Activated naive CD4-positive, alpha-beta T cell treated with anti-CD3 and anti-CD28 coated beads, Interleukin-2, amount 50 U/mL, for 72 hours (primary cell): ENCODE measurements at regions not wholly inside any gene's neighbourhood (a gene's known extent, or its start where the extent isn't known, plus 50 kb on each side); places are given as distances from the start of the nearest gene placed in this dataset.

ENCODE experiments used
- ATAC-seq, 2 donors: fragments of 150-1000 bp; cut with Tn5 transposase; 2 replicates each; pipeline ENCODE4 v1.10.0; 2021; ENCODE audit warnings: mild to moderate bottlenecking in 2 of 2, moderate library complexity in 2 of 2
- DNase-seq, 2 donors: peaks; one replicate each; pipeline ENCODE4 v3.0.0; 2021 to 2022; ENCODE audit warnings: low spot score in 2 of 2
- H3K27ac Mint-ChIP-seq, 2 donors: one replicate each; pipeline ENCODE4 v1.8.0; 2022; ENCODE audit warnings: mild to moderate bottlenecking in 2 of 2, mixed read lengths in 2 of 2
- H3K36me3 Mint-ChIP-seq, 2 donors: one replicate each; pipeline ENCODE4 v1.8.0; 2022; ENCODE audit warnings: mixed read lengths in 2 of 2
- H3K9me3 Mint-ChIP-seq, 2 donors: one replicate each; pipeline ENCODE4 v1.8.0; 2022; ENCODE audit warnings: mixed read lengths in 2 of 2

- no peak for ATAC-seq
- DNase-seq: no peak
- Mint-ChIP-seq H3K27ac (no peak overlapping the region), H3K36me3 (no peaks in the 10 kb centered on the region), H3K9me3 (no peaks in the 10 kb centered on the region)
Observed at GRCh38 chr1:163406772-163407171, 85.0 kb downstream of the NUF2 start.

DNA sequence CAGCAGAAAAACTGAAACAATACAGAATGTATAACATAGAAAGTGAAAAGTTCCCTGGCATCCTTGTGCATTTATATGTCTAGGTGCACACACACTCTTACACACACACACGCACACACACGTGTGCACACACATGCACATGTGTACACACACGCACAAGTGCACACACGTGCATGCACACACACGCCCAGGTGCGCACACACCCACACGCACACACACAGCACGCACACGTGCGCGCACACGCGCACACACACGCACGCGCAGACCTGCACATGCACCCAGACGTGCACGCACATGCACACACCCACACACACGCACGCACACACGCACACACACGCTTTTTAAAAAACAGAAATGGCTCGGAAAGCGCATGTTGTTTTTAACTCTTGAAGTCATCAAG lies 86.5 kb downstream of the NUF2 start:
- no peaks in the 10 kb centered on the region for H3K36me3 Mint-ChIP-seq

GRCh38 chr1:163410073-163410999 lies 88.6 kb downstream of the NUF2 start:
- H3K36me3 Mint-ChIP-seq: no peaks in the 10 kb centered on the region
- no peak overlapping the region for H3K27ac Mint-ChIP-seq
- no peaks in the 10 kb centered on the region for H3K9me3 Mint-ChIP-seq
- DNase-seq (peak in 1 of 2 donors; percentile 55), ATAC-seq (no peak)

More for the DNA sequence above, 86.5 kb downstream of the NUF2 start:
- Mint-ChIP-seq H3K27ac (no peak overlapping the region), H3K9me3 (no peaks in the 10 kb centered on the region)
- ATAC-seq (no peak), DNase-seq (no peak)

GRCh38 chr1:163412221-163412620 lies 90.5 kb downstream of the NUF2 start:
- H3K9me3 Mint-ChIP-seq: no peaks in the 10 kb centered on the region
- DNase-seq: no peak
- no peak overlapping the region for H3K27ac Mint-ChIP-seq
- ATAC-seq: no peak
- no peaks in the 10 kb centered on the region for H3K36me3 Mint-ChIP-seq

- H3K9me3 Mint-ChIP-seq: no peaks in the 10 kb centered on the region
- no peak for ATAC-seq
- no peak overlapping the region for H3K27ac Mint-ChIP-seq
- DNase-seq: no peak
- no peaks in the 10 kb centered on the region for H3K36me3 Mint-ChIP-seq
Observed at GRCh38 chr1:163414778-163415177, 93.0 kb downstream of the NUF2 start.

DNA sequence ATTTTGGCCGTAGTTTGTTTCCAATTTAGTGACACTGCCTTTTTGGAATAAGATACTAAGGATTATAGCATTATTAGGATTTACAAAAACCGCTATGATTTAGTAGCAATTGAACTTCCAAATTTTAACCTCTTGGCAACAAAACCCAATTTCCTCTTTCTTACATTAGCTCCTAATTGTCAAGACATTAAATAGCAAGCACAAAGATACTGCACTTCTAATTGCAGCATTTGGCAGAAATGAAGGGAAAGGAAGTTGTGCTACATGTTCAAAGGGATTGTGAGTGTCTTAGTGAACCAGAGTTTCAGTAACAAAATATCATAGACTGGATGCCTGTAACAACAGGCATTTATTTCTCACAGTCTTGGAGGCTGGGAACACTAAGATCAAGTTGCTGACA lies 99.9 kb downstream of the NUF2 start:
- DNase-seq (no peak), ATAC-seq (no peak)
- H3K36me3 Mint-ChIP-seq: no peaks in the 10 kb centered on the region

GRCh38 chr1:163422738-163423404 lies 101.1 kb downstream of the NUF2 start:
- no peak for DNase-seq
- H3K9me3 Mint-ChIP-seq: no peaks in the 10 kb centered on the region
- H3K36me3 Mint-ChIP-seq: no peaks in the 10 kb centered on the region
- no peak overlapping the region for H3K27ac Mint-ChIP-seq
- no peak for ATAC-seq

More for the DNA sequence above, 99.9 kb downstream of the NUF2 start:
- Mint-ChIP-seq H3K9me3 (no peaks in the 10 kb centered on the region), H3K27ac (no peak overlapping the region)

DNA sequence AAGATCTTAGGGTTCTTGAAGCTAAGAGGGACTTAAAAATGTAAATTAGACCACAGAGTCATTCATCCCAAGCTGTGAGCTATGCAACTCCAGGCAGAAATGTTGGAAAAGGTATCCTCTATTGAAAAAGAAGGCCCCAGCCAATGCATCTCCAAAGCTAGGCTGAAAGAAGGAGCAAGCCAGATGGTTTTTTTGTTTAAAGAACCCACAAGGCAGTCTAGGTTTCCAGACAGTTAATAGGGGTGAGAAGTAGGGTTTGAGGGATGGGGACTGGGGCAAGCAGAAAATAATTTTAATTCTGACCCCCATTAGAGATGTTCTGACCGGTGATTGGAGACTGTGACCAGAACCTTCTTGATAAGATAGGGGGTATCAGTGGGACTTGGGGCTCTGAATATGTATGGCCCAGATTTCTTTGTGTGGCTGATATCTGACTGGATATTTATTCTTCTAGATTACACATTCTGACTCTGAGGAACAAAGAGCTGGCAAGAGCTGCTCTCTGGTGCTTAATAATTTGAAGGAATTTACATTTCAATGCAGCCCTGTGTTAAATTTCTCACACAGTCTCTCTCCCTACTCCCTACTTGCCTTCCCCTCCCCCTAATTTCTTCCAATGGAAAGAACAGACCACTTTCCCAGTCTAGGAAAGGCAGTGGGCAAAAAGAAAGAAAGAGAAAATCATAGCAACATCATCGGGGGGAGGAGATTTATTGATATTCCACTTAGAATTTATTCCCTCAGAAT lies 104.9 kb downstream of the NUF2 start:
- Mint-ChIP-seq H3K27ac (no peak overlapping the region), H3K9me3 (peaks cover 0 to 4% of the 10 kb centered on the region in 2 donors), H3K36me3 (no peaks in the 10 kb centered on the region)
- no peak for DNase-seq
- no peak for ATAC-seq

- H3K27ac Mint-ChIP-seq: no peak overlapping the region
- H3K36me3 Mint-ChIP-seq: no peaks in the 10 kb centered on the region
- DNase-seq (no peak), ATAC-seq (no peak)
- peaks cover 1 to 5% of the 10 kb centered on the region in 2 donors for H3K9me3 Mint-ChIP-seq
Observed at GRCh38 chr1:163427279-163427678, 105.5 kb downstream of the NUF2 start.

DNA sequence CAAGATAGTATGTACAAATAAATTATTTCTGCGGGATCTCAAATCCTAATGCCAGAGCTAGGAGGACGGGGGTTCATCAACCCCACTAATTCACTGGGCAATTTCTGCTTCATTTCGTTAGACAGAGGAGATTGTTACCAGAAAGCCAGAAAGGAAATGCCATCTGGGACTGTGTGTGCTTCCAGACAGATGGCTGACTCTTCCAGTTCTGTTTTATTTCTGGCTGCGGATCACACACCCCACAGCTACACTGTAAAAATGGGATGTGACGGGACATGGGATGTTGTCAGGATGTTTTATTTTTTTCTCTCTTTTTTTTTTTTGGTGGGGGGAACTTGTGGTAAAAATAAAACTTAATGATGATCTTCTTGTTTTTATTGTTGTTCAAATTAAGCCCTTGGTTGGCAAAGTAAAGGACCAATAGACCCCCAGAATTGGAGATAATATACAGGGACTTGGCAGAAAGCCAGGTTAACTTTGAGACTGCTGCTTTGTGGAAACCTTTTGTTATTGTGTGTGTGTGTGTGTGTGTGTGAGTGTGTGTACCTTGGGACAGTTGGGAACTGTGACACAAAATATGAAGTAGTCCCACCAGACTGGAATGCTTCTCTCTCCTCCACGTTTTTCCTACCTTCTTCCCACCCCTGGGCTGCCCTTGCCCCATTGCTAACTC lies 114.5 kb downstream of the NUF2 start:
- H3K36me3 Mint-ChIP-seq: no peaks in the 10 kb centered on the region
- peaks cover 4 to 5% of the 10 kb centered on the region in 2 donors for H3K9me3 Mint-ChIP-seq
- DNase-seq (no peak), ATAC-seq (no peak)
- no peak overlapping the region for H3K27ac Mint-ChIP-seq

DNA sequence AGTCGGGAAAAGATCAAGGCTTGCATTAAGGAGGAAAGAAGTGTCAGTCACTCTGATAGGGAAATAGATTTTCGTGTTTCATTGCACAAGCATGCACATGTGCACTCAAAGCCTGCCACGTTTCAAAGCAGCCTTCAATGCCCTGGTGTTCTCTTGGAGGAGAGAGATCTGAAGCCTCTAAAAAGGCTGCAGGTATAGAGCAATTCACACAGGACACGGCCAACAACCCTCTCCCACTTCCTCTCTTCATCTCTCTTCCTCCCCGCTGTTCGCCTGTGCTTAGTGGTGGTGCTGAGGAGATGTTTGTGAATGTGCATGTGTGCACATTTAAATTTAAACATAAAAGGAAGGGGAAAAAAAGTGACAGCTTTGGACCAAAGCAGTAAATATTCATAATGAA lies 117.7 kb downstream of the NUF2 start:
- Mint-ChIP-seq H3K9me3 (no peaks in the 10 kb centered on the region), H3K36me3 (no peaks in the 10 kb centered on the region), H3K27ac (no peak overlapping the region)
- DNase-seq (no peak), ATAC-seq (no peak)

GRCh38 chr1:163440090-163440489 lies 118.3 kb downstream of the NUF2 start:
- H3K9me3 Mint-ChIP-seq: no peaks in the 10 kb centered on the region
- H3K36me3 Mint-ChIP-seq: no peaks in the 10 kb centered on the region

DNA sequence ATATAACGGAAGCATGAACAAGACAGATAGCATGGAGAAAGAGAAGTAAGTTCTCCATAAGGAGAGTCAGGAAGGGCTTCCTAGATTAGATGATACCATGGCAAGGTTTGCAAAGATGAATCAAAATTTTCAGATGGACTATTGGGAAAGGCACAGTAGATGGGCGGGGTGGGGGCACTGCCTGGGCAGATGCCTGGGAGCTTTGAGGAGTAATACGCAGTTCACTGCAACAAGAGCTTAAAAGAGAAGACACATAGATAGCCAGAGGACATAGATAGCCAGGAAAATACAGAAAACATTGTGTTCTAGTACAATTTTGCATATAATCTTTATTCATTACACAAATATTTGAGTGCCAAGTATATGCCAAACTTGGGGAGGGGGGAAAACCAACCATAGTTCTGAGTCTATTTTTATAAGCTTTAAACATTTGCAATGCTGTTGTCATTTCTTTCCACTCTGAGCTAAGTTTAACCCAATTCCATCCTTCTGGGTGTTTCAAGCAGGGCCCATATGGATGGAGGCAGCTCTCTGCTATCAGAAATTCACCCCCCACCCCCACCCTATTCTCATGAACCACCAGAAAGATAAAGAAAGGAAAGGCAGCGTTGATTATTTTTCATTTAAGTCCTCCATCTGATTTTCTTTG lies 120.6 kb downstream of the NUF2 start:
- Mint-ChIP-seq H3K36me3 (no peaks in the 10 kb centered on the region), H3K9me3 (no peaks in the 10 kb centered on the region), H3K27ac (no peak overlapping the region)
- DNase-seq (no peak), ATAC-seq (no peak)

More at GRCh38 chr1:163440090-163440489, 118.3 kb downstream of the NUF2 start:
- no peak overlapping the region for H3K27ac Mint-ChIP-seq
- ATAC-seq (no peak), DNase-seq (no peak)

DNA sequence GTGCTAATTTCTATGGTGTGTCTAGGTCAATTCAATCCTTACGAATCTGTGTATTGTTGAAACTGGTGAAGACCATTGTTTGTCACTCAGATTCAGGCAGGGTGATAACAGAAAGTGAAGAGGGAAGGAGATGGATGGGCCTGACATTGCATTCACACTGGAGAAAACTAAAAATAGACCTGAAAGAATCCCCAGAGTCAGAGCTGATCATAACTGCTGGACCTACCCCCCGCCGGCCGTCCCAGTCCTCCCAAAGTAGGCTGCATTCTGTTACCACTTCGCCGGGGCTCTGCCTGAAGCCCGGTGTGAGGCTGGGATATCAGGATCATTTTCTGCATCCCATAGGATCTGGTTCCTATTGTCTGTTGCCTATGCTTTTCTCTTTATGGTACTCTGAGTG lies 121.1 kb downstream of the NUF2 start:
- no peak for ATAC-seq
- DNase-seq: no peak
- Mint-ChIP-seq H3K9me3 (no peaks in the 10 kb centered on the region), H3K27ac (no peak overlapping the region), H3K36me3 (no peaks in the 10 kb centered on the region)

DNA sequence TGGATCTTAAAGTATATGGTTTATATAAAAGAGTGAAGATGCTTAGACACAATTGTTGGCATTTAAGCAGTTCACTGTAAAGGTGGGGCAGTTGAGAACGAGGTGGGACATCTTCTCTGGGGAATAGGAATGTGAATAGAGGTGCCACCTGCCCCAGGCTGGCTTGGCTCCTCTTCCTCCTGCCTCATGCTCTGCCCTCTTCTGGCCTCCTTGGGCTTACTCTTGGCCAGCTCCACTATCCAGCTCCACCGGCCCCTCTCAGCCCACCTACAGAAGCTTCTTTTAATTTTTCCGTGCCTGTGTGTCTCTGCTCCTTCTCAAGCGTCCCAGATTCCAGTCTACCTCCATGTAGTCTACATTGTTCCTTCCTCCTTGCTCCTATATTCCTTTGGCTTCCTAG lies 122.1 kb downstream of the NUF2 start:
- Mint-ChIP-seq H3K9me3 (no peaks in the 10 kb centered on the region), H3K36me3 (no peaks in the 10 kb centered on the region), H3K27ac (no peak overlapping the region)
- ATAC-seq (no peak), DNase-seq (no peak)

- no peak for DNase-seq
- ATAC-seq: no peak
- no peak overlapping the region for H3K27ac Mint-ChIP-seq
- H3K36me3 Mint-ChIP-seq: no peaks in the 10 kb centered on the region
- H3K9me3 Mint-ChIP-seq: no peaks in the 10 kb centered on the region
Observed at GRCh38 chr1:163444665-163445064, 122.9 kb downstream of the NUF2 start.
